PFSK-1 (cell line): ENCODE measurements at regions not wholly inside any gene's neighbourhood (a gene's known extent, or its start where the extent isn't known, plus 50 kb on each side); places are given as distances from the start of the nearest gene placed in this dataset.

Experiments used
- POLR2AphosphoS5 ChIP-seq: IDR thresholded peaks from 2 replicates; pipeline ENCODE4 v1.6.1; 2012; ENCODE audit warnings: low read depth, mild to moderate bottlenecking, control low read depth, low read length, moderate library complexity
- SIN3A ChIP-seq: IDR thresholded peaks from 2 replicates; pipeline ENCODE4 v1.6.1; 2012; ENCODE audit warnings: mild to moderate bottlenecking, low read length, moderate library complexity, borderline replicate concordance; ENCODE audit not compliant: insufficient read depth
- TAF1 ChIP-seq: IDR thresholded peaks from 2 replicates; pipeline ENCODE4 v1.6.1; 2012; ENCODE audit warnings: low read length, control low read depth, borderline replicate concordance; ENCODE audit not compliant: insufficient read depth

DNA sequence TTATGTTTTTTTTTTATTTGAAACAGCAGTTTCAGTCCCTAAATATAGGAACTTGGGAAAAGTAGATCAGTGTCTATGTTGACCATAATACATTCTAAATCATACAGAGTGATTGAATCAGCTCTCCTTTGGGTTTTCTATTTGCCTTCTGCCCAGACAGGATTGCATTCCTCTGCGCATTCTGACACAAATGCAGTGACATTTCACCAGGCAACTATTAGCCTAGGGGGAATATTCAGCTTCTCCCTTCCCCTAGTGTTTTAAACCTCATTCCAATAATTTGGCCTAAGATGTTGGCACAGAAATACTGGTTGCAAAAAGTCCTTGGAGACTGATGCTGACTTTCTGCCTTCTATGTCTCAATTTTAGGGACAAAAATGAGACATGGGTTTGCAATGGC lies 172.8 kb downstream of the PTGER3 start:
- TF ChIP-seq TAF1 (no peak), SIN3A (no peak), POLR2AphosphoS5 (no peak)
